Endothelial cell (in vitro differentiated cells): ENCODE measurements at regions not wholly inside any gene's neighbourhood (a gene's known extent, or its start where the extent isn't known, plus 50 kb on each side); places are given as distances from the start of the nearest gene placed in this dataset.

Experiments used
- DNase-seq: peaks from one replicate; pipeline ENCODE4 v3.0.0; 2021; ENCODE audit warnings: low spot score
- H3K27ac Mint-ChIP-seq: one replicate; pipeline ENCODE4 v1.8.0; 2021; ENCODE audit warnings: mixed read lengths, inconsistent platforms; ENCODE audit not compliant: unreplicated experiment
- H3K27me3 Mint-ChIP-seq: one replicate; pipeline ENCODE4 v1.8.0; 2021; ENCODE audit warnings: mild to moderate bottlenecking, moderate library complexity, mixed read lengths, inconsistent platforms; ENCODE audit not compliant: unreplicated experiment
- H3K36me3 Mint-ChIP-seq: one replicate; pipeline ENCODE4 v1.8.0; 2021; ENCODE audit warnings: mild to moderate bottlenecking, low read depth, mixed read lengths, inconsistent platforms; ENCODE audit not compliant: unreplicated experiment
- H3K4me1 Mint-ChIP-seq: one replicate; pipeline ENCODE4 v1.8.0; 2021; ENCODE audit warnings: mild to moderate bottlenecking, mixed read lengths, inconsistent platforms; ENCODE audit not compliant: unreplicated experiment
- H3K4me3 Mint-ChIP-seq: one replicate; pipeline ENCODE4 v1.8.0; 2021; ENCODE audit warnings: mild to moderate bottlenecking, mixed read lengths, inconsistent platforms; ENCODE audit not compliant: unreplicated experiment
- H3K9me3 Mint-ChIP-seq: one replicate; pipeline ENCODE4 v1.8.0; 2021; ENCODE audit warnings: mixed read lengths, inconsistent platforms; ENCODE audit not compliant: unreplicated experiment
- CTCF ChIP-seq: fragments of 200-600 bp; sonication (generic); IDR thresholded peaks from one replicate; pipeline ENCODE4 v1.5.0; 2021; ENCODE audit warnings: antibody characterized with exemption; ENCODE audit not compliant: unreplicated experiment

GRCh38 chr4:43846111-43846587 lies 602.5 kb downstream of the KCTD8 start:
- Mint-ChIP-seq H3K27ac (no peak overlapping the region), H3K36me3 (no peaks in the 10 kb centered on the region), H3K9me3 (no peaks in the 10 kb centered on the region), H3K4me3 (no peak overlapping the region), H3K4me1 (no peaks in the 10 kb centered on the region), H3K27me3 (no peaks in the 10 kb centered on the region)
- no peak for TF ChIP-seq CTCF
- no peak for DNase-seq

- Mint-ChIP-seq H3K27ac (no peak overlapping the region), H3K4me3 (no peak overlapping the region), H3K27me3 (peaks cover 2% of the 10 kb centered on the region), H3K9me3 (no peaks in the 10 kb centered on the region), H3K36me3 (no peaks in the 10 kb centered on the region), H3K4me1 (no peaks in the 10 kb centered on the region)
- no peak for DNase-seq
- TF ChIP-seq CTCF: no peak
Observed at GRCh38 chr4:43853565-43854264, 594.9 kb downstream of the KCTD8 start.

GRCh38 chr4:43855283-43855682 lies 593.3 kb downstream of the KCTD8 start:
- H3K27me3 Mint-ChIP-seq: peaks cover 2% of the 10 kb centered on the region
- TF ChIP-seq CTCF: no peak
- H3K27ac Mint-ChIP-seq: no peak overlapping the region
- H3K9me3 Mint-ChIP-seq: no peaks in the 10 kb centered on the region
- no peaks in the 10 kb centered on the region for H3K4me1 Mint-ChIP-seq
- H3K4me3 Mint-ChIP-seq: no peak overlapping the region
- DNase-seq: no peak
- no peaks in the 10 kb centered on the region for H3K36me3 Mint-ChIP-seq

GRCh38 chr4:43864616-43865146 lies 583.9 kb downstream of the KCTD8 start:
- Mint-ChIP-seq H3K9me3 (no peaks in the 10 kb centered on the region), H3K4me1 (no peaks in the 10 kb centered on the region), H3K36me3 (no peaks in the 10 kb centered on the region), H3K27ac (no peak overlapping the region), H3K27me3 (no peaks in the 10 kb centered on the region), H3K4me3 (no peak overlapping the region)
- DNase-seq: no peak
- no peak for TF ChIP-seq CTCF

- no peaks in the 10 kb centered on the region for H3K9me3 Mint-ChIP-seq
- no peaks in the 10 kb centered on the region for H3K27me3 Mint-ChIP-seq
- H3K27ac Mint-ChIP-seq: no peak overlapping the region
- no peak overlapping the region for H3K4me3 Mint-ChIP-seq
- DNase-seq: no peak
- no peaks in the 10 kb centered on the region for H3K4me1 Mint-ChIP-seq
- TF ChIP-seq CTCF: no peak
- H3K36me3 Mint-ChIP-seq: no peaks in the 10 kb centered on the region
Observed at GRCh38 chr4:43867908-43868307, 580.7 kb downstream of the KCTD8 start.
